Karpas-422 (cell line): ENCODE measurements at regions not wholly inside any gene's neighbourhood (a gene's known extent, or its start where the extent isn't known, plus 50 kb on each side); places are given as distances from the start of the nearest gene placed in this dataset.

Experiments
- DNase-seq: peaks from one replicate; pipeline ENCODE4 v3.0.0-alpha.2; 2015
- H2AFZ ChIP-seq: fragments of 200-600 bp; sonication (generic); 2 replicates; pipeline ENCODE4 v1.6.1; 2014; ENCODE audit warnings: antibody characterized with exemption, low read length, mixed read lengths
- H3K27ac ChIP-seq: fragments of 200-600 bp; sonication (generic); 2 replicates; pipeline ENCODE4 v1.5.1; 2014; ENCODE audit warnings: mild to moderate bottlenecking, low read length, moderate library complexity
- H3K27me3 ChIP-seq: fragments of 200-600 bp; sonication (generic); 2 replicates; pipeline ENCODE4 v1.6.1; 2014; ENCODE audit warnings: low read length, mixed read lengths
- H3K36me3 ChIP-seq: fragments of 200-600 bp; sonication (generic); 2 replicates; pipeline ENCODE4 v1.6.1; 2014; ENCODE audit warnings: low read length, mixed read lengths; ENCODE audit not compliant: insufficient read depth
- H3K4me1 ChIP-seq: fragments of 200-600 bp; sonication (generic); 2 replicates; pipeline ENCODE4 v1.6.1; 2014; ENCODE audit warnings: mild to moderate bottlenecking, low read length, mixed read lengths
- H3K4me2 ChIP-seq: fragments of 200-600 bp; sonication (generic); 2 replicates; pipeline ENCODE4 v1.6.1; 2014; ENCODE audit warnings: low read length, low read depth, mild to moderate bottlenecking; ENCODE audit not compliant: poor library complexity, severe bottlenecking
- H3K4me3 ChIP-seq: fragments of 200-600 bp; sonication (generic); 2 replicates; pipeline ENCODE4 v1.5.1; 2014; ENCODE audit warnings: mild to moderate bottlenecking, antibody characterized with exemption, low read length, mixed read lengths
- H3K79me2 ChIP-seq: fragments of 200-600 bp; sonication (generic); 2 replicates; pipeline ENCODE4 v1.6.1; 2014; ENCODE audit warnings: mild to moderate bottlenecking, low read length, mixed read lengths
- H3K9ac ChIP-seq: fragments of 200-600 bp; sonication (generic); 2 replicates; pipeline ENCODE4 v1.6.0; 2014; ENCODE audit warnings: low read length
- H3K9me2 ChIP-seq: fragments of 200-600 bp; sonication (generic), shearing (Covaris generic); replicated peaks from 2 replicates; pipeline ENCODE4 v1.6.0; 2014; ENCODE audit warnings: mild to moderate bottlenecking, low read length, moderate library complexity; ENCODE audit not compliant: insufficient read depth
- H3K9me3 ChIP-seq: fragments of 300-700, 200-600 bp; sonication (generic); 2 replicates; pipeline ENCODE4 v1.6.1; 2014; ENCODE audit warnings: low read length, mixed read lengths
- H4K20me1 ChIP-seq: fragments of 200-600 bp; sonication (generic); 2 replicates; pipeline ENCODE4 v1.6.1; 2014; ENCODE audit warnings: mild to moderate bottlenecking, antibody characterized with exemption, low read length, low read depth; ENCODE audit not compliant: insufficient read depth

DNA sequence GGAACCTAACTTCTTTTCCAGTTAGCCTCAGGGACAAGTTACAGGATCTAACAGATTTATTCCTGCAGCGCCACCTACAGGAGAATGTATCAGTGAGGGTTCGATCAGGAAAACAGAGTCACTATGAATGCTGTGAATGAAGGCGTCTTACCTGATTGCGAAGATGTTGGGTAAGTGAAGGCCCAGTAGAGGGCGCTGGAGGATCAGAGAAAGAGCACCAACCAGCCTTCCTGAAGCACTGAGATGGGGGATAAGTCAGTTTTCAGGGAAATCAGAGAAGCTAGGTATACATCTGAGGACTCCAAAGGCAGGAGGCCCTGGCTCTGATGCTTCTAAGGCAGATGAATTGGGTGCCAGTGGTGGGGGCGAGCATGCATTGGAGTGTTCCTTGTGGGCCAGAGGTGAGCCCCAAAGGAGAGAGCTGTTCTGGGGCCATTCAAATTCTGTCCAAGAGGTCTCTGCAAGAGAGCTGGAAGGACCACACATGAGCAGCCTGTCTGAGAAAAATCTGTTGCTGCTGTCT, 169.9 kb upstream of the AADAT start:
- no peak overlapping the region for H3K9ac ChIP-seq
- H4K20me1 ChIP-seq: no peaks in the 10 kb centered on the region
- no peaks in the 10 kb centered on the region for H3K9me2 ChIP-seq
- no peaks in the 10 kb centered on the region for H3K4me1 ChIP-seq
- no peaks in the 10 kb centered on the region for H3K27me3 ChIP-seq
- H3K4me2 ChIP-seq: no peak overlapping the region
- no peak overlapping the region for H3K4me3 ChIP-seq
- no peaks in the 10 kb centered on the region for H3K79me2 ChIP-seq
- no peaks in the 10 kb centered on the region for H3K9me3 ChIP-seq
- peak; percentile 89 for DNase-seq
- no peaks in the 10 kb centered on the region for H3K36me3 ChIP-seq
- no peak overlapping the region for H3K27ac ChIP-seq
- H2AFZ ChIP-seq: no peak overlapping the region

DNA sequence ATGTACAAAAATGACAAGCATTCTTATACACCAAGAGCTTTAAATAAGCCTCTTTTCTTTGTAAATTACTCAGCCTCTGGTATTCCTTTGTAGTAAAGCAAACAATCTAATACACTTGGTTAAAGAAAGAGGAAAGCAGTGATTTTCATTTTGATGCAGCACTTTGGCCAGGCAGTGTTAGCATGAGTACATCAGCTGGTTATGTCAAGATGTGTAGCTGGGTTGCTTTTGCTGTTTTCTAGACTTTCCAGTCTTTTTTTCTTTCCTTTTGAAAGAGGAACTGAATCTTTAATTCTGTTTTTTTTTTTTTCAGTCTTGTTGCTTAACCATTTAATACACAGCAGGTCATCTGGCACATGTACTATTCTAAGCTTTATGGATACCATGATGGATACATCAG, 167.1 kb upstream of the AADAT start:
- no peaks in the 10 kb centered on the region for H4K20me1 ChIP-seq
- H3K4me2 ChIP-seq: no peak overlapping the region
- no peaks in the 10 kb centered on the region for H3K4me1 ChIP-seq
- H3K9me2 ChIP-seq: no peaks in the 10 kb centered on the region
- no peaks in the 10 kb centered on the region for H3K79me2 ChIP-seq
- H3K9ac ChIP-seq: no peak overlapping the region
- H2AFZ ChIP-seq: no peak overlapping the region
- no peak overlapping the region for H3K27ac ChIP-seq
- no peak overlapping the region for H3K4me3 ChIP-seq
- H3K9me3 ChIP-seq: no peaks in the 10 kb centered on the region
- H3K27me3 ChIP-seq: no peaks in the 10 kb centered on the region
- H3K36me3 ChIP-seq: no peaks in the 10 kb centered on the region
- no peak for DNase-seq

DNA sequence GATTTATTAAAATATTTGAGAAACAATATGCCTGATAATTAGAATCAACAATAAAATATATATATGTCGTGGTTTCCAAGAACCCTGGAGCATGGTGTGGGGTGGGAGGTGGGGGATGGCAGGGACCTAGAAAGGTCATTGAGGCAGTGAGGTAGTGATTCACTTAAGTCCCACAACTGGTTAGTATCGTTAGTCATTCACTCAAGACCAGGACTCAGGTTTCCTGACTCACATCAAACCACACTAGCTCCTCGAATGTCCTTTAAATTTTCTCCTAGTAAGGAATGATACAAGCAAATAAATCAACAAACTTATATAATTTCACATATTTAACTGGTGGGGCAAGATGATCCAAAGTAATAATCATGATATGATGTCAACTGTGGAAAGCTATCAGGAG, 158.8 kb upstream of the AADAT start:
- H3K9me3 ChIP-seq: no peaks in the 10 kb centered on the region
- H3K79me2 ChIP-seq: no peaks in the 10 kb centered on the region
- no peak overlapping the region for H3K4me2 ChIP-seq
- no peaks in the 10 kb centered on the region for H3K9me2 ChIP-seq
- DNase-seq: no peak
- H3K4me1 ChIP-seq: no peaks in the 10 kb centered on the region
- H3K9ac ChIP-seq: no peak overlapping the region
- H3K36me3 ChIP-seq: no peaks in the 10 kb centered on the region
- H4K20me1 ChIP-seq: no peaks in the 10 kb centered on the region
- no peak overlapping the region for H2AFZ ChIP-seq
- no peak overlapping the region for H3K4me3 ChIP-seq
- H3K27me3 ChIP-seq: no peaks in the 10 kb centered on the region
- H3K27ac ChIP-seq: no peak overlapping the region

DNA sequence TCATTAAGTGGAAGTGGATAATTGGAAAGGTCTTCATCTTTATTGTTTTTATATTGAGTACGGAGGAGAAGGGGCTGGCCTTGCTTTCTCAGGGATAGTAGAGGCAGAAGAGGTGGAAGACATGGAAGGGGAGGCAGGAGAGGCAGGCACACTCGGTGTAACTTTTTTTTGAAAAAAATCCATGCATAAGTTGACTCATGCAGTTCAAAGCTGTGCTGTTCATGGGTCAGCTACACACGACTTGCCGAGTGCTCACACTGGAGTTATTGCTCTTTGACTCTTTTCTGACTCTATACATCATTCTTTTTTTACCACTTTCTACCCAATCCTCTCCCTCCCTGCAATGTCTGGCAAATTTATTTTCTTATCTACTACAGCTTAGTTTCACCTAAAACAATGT, 158.3 kb upstream of the AADAT start:
- no peaks in the 10 kb centered on the region for H3K9me2 ChIP-seq
- no peaks in the 10 kb centered on the region for H3K27me3 ChIP-seq
- no peaks in the 10 kb centered on the region for H4K20me1 ChIP-seq
- H3K36me3 ChIP-seq: no peaks in the 10 kb centered on the region
- H3K79me2 ChIP-seq: no peaks in the 10 kb centered on the region
- no peak overlapping the region for H2AFZ ChIP-seq
- DNase-seq: no peak
- no peak overlapping the region for H3K4me3 ChIP-seq
- no peak overlapping the region for H3K9ac ChIP-seq
- H3K9me3 ChIP-seq: no peaks in the 10 kb centered on the region
- H3K4me1 ChIP-seq: no peaks in the 10 kb centered on the region
- no peak overlapping the region for H3K27ac ChIP-seq
- no peak overlapping the region for H3K4me2 ChIP-seq

DNA sequence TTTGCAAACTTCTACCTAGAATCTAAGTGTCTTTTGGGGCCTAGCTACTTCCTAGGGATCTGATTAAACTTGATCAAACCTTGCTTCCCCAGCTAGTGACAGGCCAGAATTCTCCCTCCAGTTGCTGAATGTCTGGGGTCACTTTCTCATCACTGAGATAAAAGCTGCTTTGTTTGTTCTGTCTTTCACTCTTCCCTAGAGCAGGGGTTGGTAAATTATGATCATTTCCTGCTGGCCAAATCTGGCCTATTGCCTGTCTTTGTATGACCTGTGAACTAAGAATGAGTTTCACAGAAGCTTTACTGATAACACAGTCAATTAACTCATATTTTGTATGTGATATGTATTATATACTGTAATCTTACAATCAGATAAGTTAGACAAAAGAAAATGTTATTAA, 157.8 kb upstream of the AADAT start:
- Histone ChIP-seq H3K27ac (no peak overlapping the region), H3K4me3 (no peak overlapping the region), H4K20me1 (no peaks in the 10 kb centered on the region), H3K9me3 (no peaks in the 10 kb centered on the region), H3K27me3 (no peaks in the 10 kb centered on the region), H3K9ac (no peak overlapping the region), H2AFZ (no peak overlapping the region), H3K9me2 (no peaks in the 10 kb centered on the region), H3K4me1 (no peaks in the 10 kb centered on the region), H3K79me2 (no peaks in the 10 kb centered on the region), H3K36me3 (no peaks in the 10 kb centered on the region), H3K4me2 (no peak overlapping the region)
- DNase-seq: no peak

DNA sequence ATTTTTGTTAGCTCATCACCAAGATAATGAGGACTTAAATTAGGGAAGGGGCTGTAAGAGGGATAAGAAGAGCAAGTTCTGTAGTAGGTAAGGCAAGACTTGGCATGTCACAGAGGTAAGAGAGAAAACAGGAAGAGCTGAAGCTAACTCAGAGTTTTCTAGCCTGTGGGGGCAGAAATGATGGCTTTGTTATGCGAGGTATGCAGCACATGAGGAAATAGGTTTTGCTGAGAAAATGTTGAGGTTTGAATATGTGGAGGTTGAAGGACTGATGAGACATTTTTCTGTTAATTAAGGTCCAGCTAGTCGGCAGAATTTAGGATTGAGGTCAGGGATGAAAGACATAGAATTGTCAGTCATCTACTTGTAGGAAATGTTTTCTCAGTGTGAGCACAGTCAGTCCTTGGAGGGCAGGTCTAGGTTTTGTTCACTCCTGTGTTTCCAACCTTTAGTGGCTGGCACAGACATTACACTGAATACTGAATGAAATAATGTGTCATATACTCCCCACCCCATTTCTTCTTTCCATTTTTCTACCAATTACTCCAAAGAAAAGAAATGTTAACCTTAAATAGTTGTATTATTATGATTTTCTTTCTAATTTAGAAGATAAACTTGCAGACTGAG, 154.0 kb upstream of the AADAT start:
- no peaks in the 10 kb centered on the region for H3K9me3 ChIP-seq
- H3K9ac ChIP-seq: no peak overlapping the region
- H3K79me2 ChIP-seq: no peaks in the 10 kb centered on the region
- no peak overlapping the region for H3K4me3 ChIP-seq
- no peaks in the 10 kb centered on the region for H3K27me3 ChIP-seq
- H4K20me1 ChIP-seq: no peaks in the 10 kb centered on the region
- no peaks in the 10 kb centered on the region for H3K36me3 ChIP-seq
- H3K4me2 ChIP-seq: no peak overlapping the region
- no peaks in the 10 kb centered on the region for H3K4me1 ChIP-seq
- no peak overlapping the region for H3K27ac ChIP-seq
- H3K9me2 ChIP-seq: no peaks in the 10 kb centered on the region
- H2AFZ ChIP-seq: no peak overlapping the region
- DNase-seq: no peak

DNA sequence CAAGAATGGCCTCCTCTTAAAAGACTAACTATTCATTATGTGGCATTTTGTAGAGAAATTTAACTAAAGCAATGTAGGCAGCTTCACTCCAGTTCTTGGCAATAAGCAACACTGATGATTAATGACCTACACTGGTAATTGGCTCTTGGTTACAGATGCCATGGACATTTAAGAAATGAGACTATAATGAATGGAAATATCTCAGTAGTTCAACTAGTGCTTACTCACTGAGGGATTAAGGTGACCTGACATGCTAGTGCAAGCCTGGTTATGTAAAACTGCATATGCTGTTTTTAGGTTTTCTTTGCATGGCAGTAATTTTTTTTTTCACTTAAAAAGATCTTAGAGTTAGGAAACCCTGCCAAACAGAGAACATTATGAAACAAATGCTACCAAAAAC, 152.7 kb upstream of the AADAT start:
- H3K4me1 ChIP-seq: no peaks in the 10 kb centered on the region
- no peak overlapping the region for H3K27ac ChIP-seq
- no peaks in the 10 kb centered on the region for H3K9me3 ChIP-seq
- no peaks in the 10 kb centered on the region for H4K20me1 ChIP-seq
- no peak overlapping the region for H3K4me3 ChIP-seq
- H3K9me2 ChIP-seq: no peaks in the 10 kb centered on the region
- H3K36me3 ChIP-seq: no peaks in the 10 kb centered on the region
- H3K79me2 ChIP-seq: no peaks in the 10 kb centered on the region
- no peak overlapping the region for H2AFZ ChIP-seq
- no peak overlapping the region for H3K4me2 ChIP-seq
- H3K9ac ChIP-seq: no peak overlapping the region
- no peak for DNase-seq
- H3K27me3 ChIP-seq: no peaks in the 10 kb centered on the region

DNA sequence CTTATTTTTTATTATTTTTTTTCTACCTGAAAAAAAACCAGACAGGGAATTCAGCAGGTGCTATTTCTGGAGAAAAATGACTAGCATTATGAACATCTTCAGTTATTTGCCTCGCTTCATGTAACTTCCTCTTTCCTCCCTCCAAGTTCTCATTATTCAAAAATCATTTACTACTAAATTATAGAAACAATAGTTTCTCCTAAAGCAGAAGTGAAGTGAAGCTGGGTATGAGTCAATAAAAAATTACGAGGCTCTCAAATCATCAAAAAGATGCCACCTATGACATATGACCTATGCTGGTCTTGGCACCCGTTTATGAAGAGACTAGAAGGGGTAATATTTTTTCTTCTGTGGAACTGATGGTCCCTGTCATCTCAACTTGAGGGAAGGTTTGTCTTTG, 145.0 kb upstream of the AADAT start:
- Histone ChIP-seq H2AFZ (no peak overlapping the region), H3K4me3 (no peak overlapping the region), H3K36me3 (no peaks in the 10 kb centered on the region), H3K27me3 (no peaks in the 10 kb centered on the region), H3K9me2 (no peaks in the 10 kb centered on the region), H3K27ac (no peak overlapping the region), H3K79me2 (no peaks in the 10 kb centered on the region), H4K20me1 (no peaks in the 10 kb centered on the region), H3K9ac (no peak overlapping the region), H3K4me2 (no peak overlapping the region), H3K9me3 (no peaks in the 10 kb centered on the region), H3K4me1 (peaks cover 4% of the 10 kb centered on the region)
- DNase-seq: peak; percentile 41

DNA sequence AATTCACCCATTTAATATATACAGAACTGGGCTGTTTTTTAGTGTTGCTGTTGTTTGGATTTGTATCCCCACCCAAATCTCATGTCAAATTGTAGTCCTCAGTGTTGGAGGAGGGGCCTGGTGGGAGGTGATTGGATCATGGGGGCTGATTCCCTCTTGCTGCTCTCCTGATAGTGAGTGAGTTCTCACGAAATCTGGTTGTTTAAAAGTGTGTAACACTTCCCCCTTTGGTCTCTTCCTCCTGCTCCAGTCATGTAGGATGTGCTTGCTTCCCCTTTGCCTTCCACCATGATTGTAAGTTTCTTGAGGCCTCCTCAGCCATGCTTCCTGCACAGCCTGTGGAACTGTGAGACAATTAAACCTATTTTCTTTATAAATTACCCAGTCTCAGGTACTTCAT, 141.6 kb upstream of the AADAT start:
- H3K9ac ChIP-seq: no peak overlapping the region
- no peaks in the 10 kb centered on the region for H3K9me3 ChIP-seq
- no peaks in the 10 kb centered on the region for H3K27me3 ChIP-seq
- no peak overlapping the region for H2AFZ ChIP-seq
- peaks cover 4% of the 10 kb centered on the region for H3K4me1 ChIP-seq
- no peaks in the 10 kb centered on the region for H3K9me2 ChIP-seq
- no peak for DNase-seq
- H3K27ac ChIP-seq: no peak overlapping the region
- no peak overlapping the region for H3K4me3 ChIP-seq
- H3K4me2 ChIP-seq: no peak overlapping the region
- no peaks in the 10 kb centered on the region for H3K36me3 ChIP-seq
- no peaks in the 10 kb centered on the region for H4K20me1 ChIP-seq
- no peaks in the 10 kb centered on the region for H3K79me2 ChIP-seq
